ENCODE measurements at regions not wholly inside any gene's neighbourhood (a gene's known extent, or its start where the extent isn't known, plus 50 kb on each side); places are given as distances from the start of the nearest gene placed in this dataset.

DNA sequence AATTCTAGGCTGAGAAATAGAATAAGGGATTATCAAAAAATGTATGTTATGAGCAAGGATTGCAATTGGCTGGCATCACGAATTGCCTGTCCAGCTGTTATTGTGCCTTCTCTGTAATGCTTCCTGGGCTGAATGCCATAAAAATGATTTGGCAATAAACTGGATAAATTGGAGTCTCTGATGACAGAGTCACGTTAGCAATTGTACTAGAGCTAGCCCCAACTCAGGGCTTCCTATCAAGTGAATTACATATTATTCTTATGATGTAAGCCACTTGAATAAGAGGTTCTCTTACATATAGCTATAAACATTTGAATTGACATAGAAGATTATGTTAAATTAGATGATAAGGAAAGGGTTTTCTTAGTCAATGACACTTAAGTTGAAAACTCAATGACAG, 607.5 kb upstream of the REG3G start:
- H3K9me3 Mint-ChIP-seq, result peaks cover 13% of the 10 kb centered on the region
- H3K36me3 Mint-ChIP-seq, result no peaks in the 10 kb centered on the region
- H3K27ac Mint-ChIP-seq, result no peak overlapping the region
- no peaks in the 10 kb centered on the region for H3K4me1 Mint-ChIP-seq
- H3K4me3 Mint-ChIP-seq, result no peak overlapping the region
- H3K27me3 Mint-ChIP-seq, result no peaks in the 10 kb centered on the region

DNA sequence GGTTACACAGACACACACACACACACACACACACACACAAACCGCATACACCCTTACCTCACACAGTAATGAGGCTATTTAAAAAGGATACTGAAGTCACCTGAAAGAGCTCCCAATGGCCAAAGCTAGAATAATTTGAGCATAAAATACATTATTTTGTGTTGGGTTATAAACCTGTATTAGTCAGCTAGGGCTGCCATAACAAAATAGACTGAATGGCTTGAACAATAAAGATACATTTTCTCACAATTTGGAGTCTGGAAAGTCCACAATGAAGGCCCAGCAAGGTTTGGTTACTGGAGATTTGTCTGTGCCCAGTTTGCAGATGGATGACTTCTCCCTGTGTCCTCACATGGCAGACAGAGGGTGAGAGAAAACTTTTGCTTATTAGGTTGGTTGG, 605.4 kb upstream of the REG3G start:
- no peak overlapping the region for H3K27ac Mint-ChIP-seq

DNA sequence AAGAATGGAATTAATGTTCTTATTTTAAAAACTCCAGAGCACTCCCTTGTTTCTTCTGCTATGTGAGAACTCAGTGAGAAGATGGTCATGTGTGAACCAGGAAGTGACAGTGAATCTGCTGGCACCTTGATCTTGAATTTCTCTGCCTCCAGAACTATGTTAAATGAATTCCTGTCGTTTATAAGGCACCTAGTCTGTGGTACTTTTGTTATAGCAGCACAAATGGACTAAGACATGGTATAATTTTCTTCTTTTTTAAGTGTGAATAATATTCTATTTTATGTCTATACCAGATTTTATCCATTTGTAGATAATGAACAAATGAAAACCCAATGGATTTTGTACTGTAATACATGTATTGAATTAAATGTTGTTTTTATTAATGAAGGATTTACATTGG, 601.9 kb upstream of the REG3G start:
- Mint-ChIP-seq H3K4me1 (no peaks in the 10 kb centered on the region), H3K4me3 (no peak overlapping the region), H3K27me3 (no peaks in the 10 kb centered on the region), H3K27ac (no peak overlapping the region), H3K9me3 (peaks cover 8% of the 10 kb centered on the region), H3K36me3 (no peaks in the 10 kb centered on the region)

More for the DNA sequence above, 605.4 kb upstream of the REG3G start:
- Mint-ChIP-seq H3K4me1 (no peaks in the 10 kb centered on the region), H3K9me3 (peaks cover 13% of the 10 kb centered on the region), H3K27me3 (no peaks in the 10 kb centered on the region), H3K36me3 (no peaks in the 10 kb centered on the region), H3K4me3 (no peak overlapping the region)

DNA sequence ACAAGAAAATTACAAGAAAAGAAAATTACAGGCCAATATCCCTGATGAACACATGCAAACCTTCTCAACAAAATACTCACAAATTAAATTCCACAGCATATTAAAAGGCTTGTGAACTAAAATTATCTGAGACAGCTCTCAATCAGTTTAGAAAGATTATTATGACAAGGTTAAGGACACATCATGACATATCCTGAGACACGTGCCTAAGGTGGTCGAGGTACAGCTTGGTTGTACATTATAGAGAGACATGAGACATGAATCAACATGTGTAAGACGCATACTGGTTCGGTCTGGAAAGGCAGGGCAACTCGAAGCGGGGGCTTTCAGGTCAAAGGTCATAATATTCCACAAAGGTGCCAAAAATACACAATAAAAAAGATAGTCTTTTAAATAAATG, 598.3 kb upstream of the REG3G start:
- Mint-ChIP-seq H3K27ac (no peak overlapping the region), H3K36me3 (no peaks in the 10 kb centered on the region), H3K4me1 (no peaks in the 10 kb centered on the region), H3K4me3 (no peak overlapping the region), H3K9me3 (peaks cover 9% of the 10 kb centered on the region), H3K27me3 (no peaks in the 10 kb centered on the region)

DNA sequence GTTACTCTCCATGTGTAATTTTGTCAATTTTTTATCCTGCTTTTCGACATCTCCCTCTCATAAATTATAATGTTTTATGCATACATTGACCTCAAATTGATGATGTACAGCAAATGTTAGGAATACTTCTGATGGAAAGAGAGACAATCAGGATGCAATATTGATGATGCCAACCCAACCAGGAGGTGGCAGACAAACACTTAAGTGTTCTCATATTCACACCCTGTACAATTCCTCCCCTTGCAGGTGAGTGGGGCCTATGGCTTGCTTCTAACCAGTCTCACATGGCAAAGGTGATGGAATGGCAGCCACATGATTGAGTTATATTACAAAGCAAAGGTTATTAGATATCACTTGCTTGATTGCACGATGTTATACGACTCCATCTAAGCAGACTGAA, 594.3 kb upstream of the REG3G start:
- H3K9me3 Mint-ChIP-seq, result peaks cover 5% of the 10 kb centered on the region
- H3K27ac Mint-ChIP-seq, result no peak overlapping the region
- no peaks in the 10 kb centered on the region for H3K27me3 Mint-ChIP-seq
- no peak overlapping the region for H3K4me3 Mint-ChIP-seq
- no peaks in the 10 kb centered on the region for H3K36me3 Mint-ChIP-seq
- no peaks in the 10 kb centered on the region for H3K4me1 Mint-ChIP-seq

DNA sequence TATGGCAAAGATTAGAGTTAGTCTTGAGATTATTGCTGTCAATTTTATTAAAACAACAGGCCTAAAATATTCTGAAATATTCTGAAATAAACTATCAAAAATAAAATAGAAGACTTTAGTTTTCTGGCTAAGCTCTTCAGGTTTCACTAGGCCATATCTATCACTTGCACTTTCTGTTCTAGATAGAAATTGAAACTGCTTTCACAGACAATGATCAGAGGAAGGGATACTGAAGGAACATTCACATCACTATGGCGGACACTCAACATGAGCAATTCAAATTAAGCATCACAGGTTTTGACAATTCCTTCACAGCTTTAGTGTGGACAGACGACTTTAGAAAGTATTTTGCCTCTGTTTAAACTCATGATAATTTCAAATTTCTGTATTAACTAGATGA, 586.4 kb upstream of the REG3G start:
- Mint-ChIP-seq H3K4me3 (no peak overlapping the region), H3K27me3 (no peaks in the 10 kb centered on the region), H3K36me3 (no peaks in the 10 kb centered on the region), H3K4me1 (no peaks in the 10 kb centered on the region), H3K9me3 (peaks cover 4% of the 10 kb centered on the region), H3K27ac (no peak overlapping the region)

DNA sequence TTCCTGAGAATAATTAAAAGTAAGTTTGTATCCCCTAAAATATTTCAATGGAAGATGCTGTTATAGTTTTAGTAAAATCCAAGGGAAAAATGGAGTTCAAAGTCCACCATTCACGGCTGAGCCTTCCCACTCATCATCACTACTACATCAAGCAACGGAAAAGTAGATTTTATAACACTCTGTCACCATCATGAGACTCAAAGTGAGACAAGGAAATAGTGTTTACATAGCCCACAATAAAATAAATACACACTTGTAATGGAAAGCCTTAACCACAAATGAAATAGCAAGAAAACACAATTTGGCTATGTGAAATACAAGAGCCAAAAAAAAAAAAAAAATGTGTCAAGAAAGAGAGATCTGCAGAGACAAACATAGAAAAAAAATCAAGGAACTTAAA, 569.9 kb upstream of the REG3G start:
- Mint-ChIP-seq H3K27me3 (no peaks in the 10 kb centered on the region), H3K4me1 (no peaks in the 10 kb centered on the region), H3K4me3 (no peak overlapping the region), H3K9me3 (peaks cover 14% of the 10 kb centered on the region), H3K27ac (no peak overlapping the region), H3K36me3 (no peaks in the 10 kb centered on the region)

DNA sequence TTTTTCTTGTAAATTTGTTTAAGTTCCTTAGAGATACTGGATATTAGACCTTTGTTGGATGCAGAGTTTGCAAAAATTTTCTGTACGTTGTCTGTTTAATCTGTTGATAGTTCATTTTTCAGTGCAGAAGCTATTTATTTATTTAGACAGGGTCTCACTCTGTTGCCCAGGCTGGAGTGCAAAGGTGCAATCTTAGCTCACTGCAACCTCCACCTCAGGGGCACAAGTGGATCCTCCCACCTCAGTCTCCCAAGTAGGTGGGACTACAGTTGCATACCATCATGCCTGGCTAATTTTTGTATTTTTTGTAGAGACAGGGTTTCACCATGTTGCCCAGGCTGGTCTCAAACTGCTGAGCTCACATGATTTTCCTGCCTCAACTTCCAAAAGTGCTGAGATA, 568.2 kb upstream of the REG3G start:
- H3K9me3 Mint-ChIP-seq, result peaks cover 14% of the 10 kb centered on the region
- no peaks in the 10 kb centered on the region for H3K36me3 Mint-ChIP-seq
- H3K4me3 Mint-ChIP-seq, result no peak overlapping the region
- no peak overlapping the region for H3K27ac Mint-ChIP-seq
- no peaks in the 10 kb centered on the region for H3K4me1 Mint-ChIP-seq
- H3K27me3 Mint-ChIP-seq, result no peaks in the 10 kb centered on the region

DNA sequence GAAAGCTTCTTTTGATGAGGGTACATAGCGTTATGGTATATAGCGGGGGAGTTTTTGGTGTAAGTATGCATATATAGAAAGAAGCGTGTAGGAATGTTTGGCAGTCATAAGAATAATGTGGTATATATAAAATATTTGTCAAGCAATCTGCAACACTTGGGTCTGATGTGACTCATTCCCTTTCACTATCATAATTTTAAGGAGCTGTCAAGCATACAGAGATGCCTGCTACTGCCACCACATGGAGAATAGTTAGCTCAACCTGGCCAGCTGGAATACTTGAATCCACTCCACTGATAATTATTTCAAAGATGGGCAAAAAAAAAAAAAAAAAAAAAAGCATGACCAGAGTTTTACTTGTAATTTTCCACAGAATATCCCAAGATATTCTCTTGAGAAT, 559.8 kb upstream of the REG3G start:
- H3K4me1 Mint-ChIP-seq, result no peaks in the 10 kb centered on the region
- H3K27ac Mint-ChIP-seq, result no peak overlapping the region
- H3K9me3 Mint-ChIP-seq, result peaks cover 20% of the 10 kb centered on the region
- no peak overlapping the region for H3K4me3 Mint-ChIP-seq
- no peaks in the 10 kb centered on the region for H3K27me3 Mint-ChIP-seq
- no peaks in the 10 kb centered on the region for H3K36me3 Mint-ChIP-seq

DNA sequence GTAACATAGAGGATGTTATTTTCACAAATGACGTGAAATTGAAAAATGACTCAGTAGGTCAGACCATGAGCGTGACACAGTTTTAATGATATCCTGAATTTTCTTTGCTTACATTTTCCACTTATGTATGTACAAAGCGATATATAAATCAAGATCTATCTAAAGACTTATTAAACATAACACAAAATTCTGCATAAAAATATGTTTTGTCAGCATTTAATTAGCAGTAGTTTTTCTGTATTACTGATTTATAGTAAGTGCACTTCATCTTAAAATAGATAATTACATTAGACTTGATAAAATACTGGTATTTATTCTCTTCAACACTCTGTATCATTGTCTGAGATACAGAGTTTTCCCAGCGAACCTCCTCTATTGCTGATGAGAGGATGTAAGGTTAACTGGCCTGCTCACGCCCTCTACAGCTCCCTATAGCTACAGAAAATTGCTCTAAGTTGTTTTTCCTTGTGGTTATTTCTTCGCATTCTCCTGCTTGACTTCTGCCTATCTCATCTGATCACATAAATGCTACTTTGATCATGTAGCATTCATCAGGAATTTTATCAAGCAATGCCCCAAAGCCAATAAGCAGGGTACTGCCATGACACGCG, 548.8 kb upstream of the REG3G start:
- Mint-ChIP-seq H3K27ac (no peak overlapping the region), H3K4me1 (no peaks in the 10 kb centered on the region), H3K4me3 (no peak overlapping the region), H3K27me3 (no peaks in the 10 kb centered on the region), H3K9me3 (no peaks in the 10 kb centered on the region), H3K36me3 (no peaks in the 10 kb centered on the region)

DNA sequence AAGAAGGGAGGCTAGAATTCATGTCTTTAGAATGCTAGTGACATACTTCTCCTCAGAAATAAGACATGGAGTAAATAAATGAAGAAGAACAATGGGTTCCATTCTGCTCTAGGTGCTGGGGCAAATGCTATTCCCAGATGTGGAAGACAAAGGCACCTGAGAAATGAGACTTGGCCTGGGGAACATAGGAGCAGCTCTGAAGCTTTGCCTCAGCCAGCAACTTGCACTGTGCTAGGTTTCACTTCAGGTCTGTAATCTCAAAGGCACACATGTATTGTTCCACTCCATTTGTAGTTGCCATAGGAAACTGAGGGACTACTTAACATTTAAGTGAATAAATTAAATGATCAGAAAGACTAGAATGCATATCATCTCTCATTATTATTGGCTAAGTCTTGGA, 538.9 kb upstream of the REG3G start:
- no peak overlapping the region for H3K4me3 Mint-ChIP-seq
- H3K4me1 Mint-ChIP-seq, result no peaks in the 10 kb centered on the region
- no peak overlapping the region for H3K27ac Mint-ChIP-seq

DNA sequence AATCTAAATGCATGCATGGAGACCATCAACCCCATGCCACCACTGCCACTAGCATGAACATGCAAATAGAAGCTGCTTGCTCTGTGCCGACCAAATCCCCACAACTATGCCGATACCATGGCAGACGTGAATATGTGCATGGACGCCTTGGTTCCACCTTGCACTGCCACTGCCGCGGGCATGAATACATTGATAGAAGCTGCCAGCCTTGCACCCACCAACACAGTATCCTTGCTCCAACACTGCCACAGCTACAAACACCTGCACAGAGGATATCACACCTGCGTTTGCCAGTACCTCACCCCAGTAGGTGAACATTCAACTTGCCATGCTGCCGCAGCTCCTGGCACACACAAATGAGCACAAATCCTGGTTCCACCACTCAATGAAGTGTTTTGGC, 527.4 kb upstream of the REG3G start:
- H3K36me3 Mint-ChIP-seq, result no peaks in the 10 kb centered on the region
- no peak overlapping the region for H3K4me3 Mint-ChIP-seq
- H3K9me3 Mint-ChIP-seq, result peaks cover 18% of the 10 kb centered on the region
- H3K27ac Mint-ChIP-seq, result no peak overlapping the region
- H3K4me1 Mint-ChIP-seq, result no peaks in the 10 kb centered on the region
- H3K27me3 Mint-ChIP-seq, result no peaks in the 10 kb centered on the region

More for the DNA sequence above, 538.9 kb upstream of the REG3G start:
- Mint-ChIP-seq H3K36me3 (no peaks in the 10 kb centered on the region), H3K9me3 (peaks cover 3% of the 10 kb centered on the region), H3K27me3 (no peaks in the 10 kb centered on the region)

DNA sequence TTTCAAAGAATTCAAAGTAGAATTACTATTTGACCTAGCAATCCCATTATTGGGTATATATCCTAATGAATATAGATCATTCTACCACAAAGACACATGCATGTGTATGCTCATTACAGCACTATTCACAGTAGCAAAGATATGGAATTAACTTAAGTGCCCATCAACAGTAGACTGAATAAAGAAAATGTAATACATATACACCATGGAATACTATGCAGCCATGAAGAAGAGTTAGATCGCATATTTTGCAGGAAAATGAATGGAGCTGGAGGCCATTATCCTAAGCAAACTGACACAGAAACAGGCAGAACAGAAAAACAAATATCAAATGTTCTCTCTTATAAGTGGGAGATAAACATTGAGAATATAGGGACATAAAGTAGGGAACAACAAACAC, 519.2 kb upstream of the REG3G start:
- peaks cover 27% of the 10 kb centered on the region for H3K9me3 Mint-ChIP-seq
- H3K36me3 Mint-ChIP-seq, result no peaks in the 10 kb centered on the region
- no peaks in the 10 kb centered on the region for H3K27me3 Mint-ChIP-seq
- H3K4me3 Mint-ChIP-seq, result no peak overlapping the region
- no peak overlapping the region for H3K27ac Mint-ChIP-seq
- H3K4me1 Mint-ChIP-seq, result no peaks in the 10 kb centered on the region

DNA sequence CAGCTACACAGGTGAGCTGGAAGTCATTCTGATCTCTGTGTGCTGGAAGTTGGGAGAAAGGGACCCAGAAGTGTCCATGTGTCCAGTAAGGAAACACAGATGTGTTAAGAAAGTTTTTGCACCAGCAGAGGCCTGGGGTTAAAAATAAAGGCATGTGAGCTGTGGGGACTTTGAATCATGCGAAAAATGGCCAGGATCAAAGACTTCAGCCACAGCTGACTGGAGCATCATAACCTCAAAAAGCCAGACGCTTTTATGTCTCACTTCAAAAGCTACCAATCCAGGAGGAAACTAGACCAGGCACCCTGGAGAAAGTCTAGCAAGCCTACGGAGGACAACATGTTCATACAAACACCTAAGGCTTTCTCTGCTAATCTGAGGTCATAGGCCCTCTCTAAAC, 503.6 kb upstream of the REG3G start:
- peaks cover 14% of the 10 kb centered on the region for H3K9me3 Mint-ChIP-seq
- no peak overlapping the region for H3K4me3 Mint-ChIP-seq
- no peaks in the 10 kb centered on the region for H3K27me3 Mint-ChIP-seq
- H3K4me1 Mint-ChIP-seq, result no peaks in the 10 kb centered on the region
- H3K27ac Mint-ChIP-seq, result no peak overlapping the region
- H3K36me3 Mint-ChIP-seq, result no peaks in the 10 kb centered on the region

DNA sequence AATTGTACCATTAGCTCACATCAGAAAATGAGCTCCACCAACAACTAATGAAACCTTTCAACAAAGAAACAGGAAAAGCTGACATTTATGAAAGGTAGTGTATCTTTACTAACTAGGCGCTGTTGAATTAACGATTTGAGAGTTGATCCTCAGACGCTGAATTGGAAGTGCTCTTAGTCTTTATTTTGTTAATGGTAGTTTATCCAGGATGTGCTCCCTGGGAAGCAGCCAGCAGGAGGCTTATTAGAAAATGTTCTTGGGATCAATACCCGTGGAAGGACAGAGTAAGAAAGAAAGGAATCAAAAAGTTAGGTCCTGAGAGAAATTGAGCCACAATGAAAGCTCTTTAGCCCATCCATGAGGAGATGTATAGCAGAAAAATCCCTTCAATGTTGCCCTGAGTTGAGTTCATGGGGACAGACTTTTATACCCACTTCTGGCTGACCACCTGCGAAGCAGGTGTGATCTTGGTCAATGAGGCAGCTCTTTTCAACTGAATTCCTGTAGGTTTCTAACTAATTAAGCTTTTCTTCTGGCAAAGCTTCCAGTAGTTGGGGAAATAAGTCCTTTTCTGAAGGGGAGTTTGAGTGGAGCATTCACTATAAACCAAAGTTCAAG, 492.6 kb upstream of the REG3G start:
- no peaks in the 10 kb centered on the region for H3K27me3 Mint-ChIP-seq
- no peaks in the 10 kb centered on the region for H3K36me3 Mint-ChIP-seq
- H3K4me3 Mint-ChIP-seq, result no peak overlapping the region
- no peak overlapping the region for H3K27ac Mint-ChIP-seq
- no peaks in the 10 kb centered on the region for H3K4me1 Mint-ChIP-seq
- H3K9me3 Mint-ChIP-seq, result peaks cover 4% of the 10 kb centered on the region

DNA sequence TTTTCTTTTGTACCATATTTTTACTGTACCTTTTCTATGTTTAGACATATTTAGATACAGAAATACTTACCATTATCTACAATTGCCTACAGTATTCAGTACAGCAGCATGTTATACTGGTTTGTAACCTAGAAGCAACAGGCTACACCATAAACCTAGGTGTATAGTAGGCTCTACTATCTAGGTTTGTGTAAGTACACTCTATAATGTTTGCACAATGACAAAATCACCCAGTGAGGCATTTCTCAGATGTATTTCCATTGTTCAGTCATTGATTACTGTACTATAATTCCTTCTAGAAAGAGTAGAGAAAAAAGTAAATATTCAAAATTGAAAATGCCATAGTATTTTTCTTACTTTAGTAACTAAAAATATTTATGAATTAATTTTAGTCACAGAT, 490.1 kb upstream of the REG3G start:
- no peak overlapping the region for H3K27ac Mint-ChIP-seq
- no peaks in the 10 kb centered on the region for H3K4me1 Mint-ChIP-seq
- H3K36me3 Mint-ChIP-seq, result no peaks in the 10 kb centered on the region
- H3K27me3 Mint-ChIP-seq, result no peaks in the 10 kb centered on the region
- peaks cover 8% of the 10 kb centered on the region for H3K9me3 Mint-ChIP-seq
- no peak overlapping the region for H3K4me3 Mint-ChIP-seq

DNA sequence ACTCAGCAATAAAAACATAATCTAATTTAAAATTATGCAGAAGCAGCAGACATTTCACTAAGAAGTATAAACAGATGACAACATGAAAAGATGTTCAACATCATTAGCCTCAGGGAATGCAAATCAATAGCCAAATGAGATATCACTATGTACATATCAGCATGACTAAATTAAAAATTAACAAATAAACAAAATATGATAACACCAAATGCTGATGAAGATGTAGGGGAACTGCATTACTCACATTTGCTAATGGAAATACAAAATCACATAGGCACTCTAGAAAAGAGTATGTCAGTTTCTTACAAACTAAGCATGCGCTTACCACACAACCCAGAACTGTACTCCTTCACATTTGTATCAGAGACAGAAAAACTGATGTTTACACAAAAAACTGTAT, 487.2 kb upstream of the REG3G start:
- Mint-ChIP-seq H3K9me3 (peaks cover 22% of the 10 kb centered on the region), H3K27me3 (no peaks in the 10 kb centered on the region), H3K36me3 (no peaks in the 10 kb centered on the region), H3K4me1 (no peaks in the 10 kb centered on the region), H3K27ac (no peak overlapping the region), H3K4me3 (no peak overlapping the region)
